Activated CD4-positive, alpha-beta memory T cell treated with anti-CD3 and anti-CD28 coated beads for 36 hours (primary cell): ENCODE measurements at regions not wholly inside any gene's neighbourhood (a gene's known extent, or its start where the extent isn't known, plus 50 kb on each side); places are given as distances from the start of the nearest gene placed in this dataset.

Experiments used
- CTCF ChIA-PET: fragments of 350-600 bp; sonication (Branson Sonifier 250); formaldehyde crosslinking; loops from one replicate; lab custom pipeline; 2021; ENCODE audit warnings: antibody characterized with exemption, inconsistent platforms; lab: Charles Lee
- POLR2A ChIA-PET: fragments of 350-600 bp; sonication (Branson Sonifier 250); formaldehyde crosslinking; loops from one replicate; lab custom pipeline; 2021; ENCODE audit warnings: antibody characterized with exemption; lab: Charles Lee
- DNase-seq: peaks from one replicate; pipeline ENCODE4 v3.0.0-alpha.2; 2020
- H3K27ac Mint-ChIP-seq: one replicate; pipeline ENCODE4 v1.8.0; 2021; ENCODE audit warnings: mixed read lengths
- H3K27me3 Mint-ChIP-seq: one replicate; pipeline ENCODE4 v1.8.0; 2021; ENCODE audit warnings: mixed read lengths
- H3K36me3 Mint-ChIP-seq: one replicate; pipeline ENCODE4 v1.8.0; 2021; ENCODE audit warnings: mixed read lengths
- H3K4me1 Mint-ChIP-seq: one replicate; pipeline ENCODE4 v1.8.0; 2021; ENCODE audit warnings: low read depth, mixed read lengths
- H3K4me3 Mint-ChIP-seq: one replicate; pipeline ENCODE4 v1.8.0; 2021; ENCODE audit warnings: mild to moderate bottlenecking, mixed read lengths
- H3K9me3 Mint-ChIP-seq: one replicate; pipeline ENCODE4 v1.8.0; 2021; ENCODE audit warnings: mixed read lengths
- intact Hi-C: fragments of 100-400 bp; cut with micrococcal nuclease; formaldehyde crosslinking; loops from one replicate; pipeline ENCODE4 v1.15.1; 2023

GRCh38 chr5:68804343-68804742 is 289.5 kb upstream of the SLC30A5 start:
- Mint-ChIP-seq H3K27ac (no peak overlapping the region), H3K9me3 (peaks cover 3% of the 10 kb centered on the region), H3K4me1 (no peaks in the 10 kb centered on the region), H3K27me3 (no peaks in the 10 kb centered on the region), H3K4me3 (no peak overlapping the region), H3K36me3 (no peaks in the 10 kb centered on the region)
- CTCF ChIA-PET, result no interaction called here
- no peak for DNase-seq
- intact Hi-C loops, result no loop called here
- POLR2A ChIA-PET, result no interaction called here

GRCh38 chr5:68805444-68805843 is 288.4 kb upstream of the SLC30A5 start:
- Mint-ChIP-seq H3K4me1 (no peaks in the 10 kb centered on the region), H3K36me3 (no peaks in the 10 kb centered on the region), H3K27ac (no peak overlapping the region), H3K27me3 (no peaks in the 10 kb centered on the region), H3K4me3 (no peak overlapping the region), H3K9me3 (peaks cover 3% of the 10 kb centered on the region)
- DNase-seq, result no peak
- POLR2A ChIA-PET, result no interaction called here
- intact Hi-C loops, result no loop called here
- CTCF ChIA-PET, result no interaction called here

- no peak for DNase-seq
- Mint-ChIP-seq H3K36me3 (no peaks in the 10 kb centered on the region), H3K27me3 (no peaks in the 10 kb centered on the region), H3K9me3 (no peaks in the 10 kb centered on the region), H3K4me3 (no peak overlapping the region), H3K4me1 (no peaks in the 10 kb centered on the region), H3K27ac (no peak overlapping the region)
- CTCF ChIA-PET, result no interaction called here
- POLR2A ChIA-PET, result no interaction called here
- intact Hi-C loops, result no loop called here
Observed at GRCh38 chr5:68817632-68818031, 276.2 kb upstream of the SLC30A5 start.

DNA sequence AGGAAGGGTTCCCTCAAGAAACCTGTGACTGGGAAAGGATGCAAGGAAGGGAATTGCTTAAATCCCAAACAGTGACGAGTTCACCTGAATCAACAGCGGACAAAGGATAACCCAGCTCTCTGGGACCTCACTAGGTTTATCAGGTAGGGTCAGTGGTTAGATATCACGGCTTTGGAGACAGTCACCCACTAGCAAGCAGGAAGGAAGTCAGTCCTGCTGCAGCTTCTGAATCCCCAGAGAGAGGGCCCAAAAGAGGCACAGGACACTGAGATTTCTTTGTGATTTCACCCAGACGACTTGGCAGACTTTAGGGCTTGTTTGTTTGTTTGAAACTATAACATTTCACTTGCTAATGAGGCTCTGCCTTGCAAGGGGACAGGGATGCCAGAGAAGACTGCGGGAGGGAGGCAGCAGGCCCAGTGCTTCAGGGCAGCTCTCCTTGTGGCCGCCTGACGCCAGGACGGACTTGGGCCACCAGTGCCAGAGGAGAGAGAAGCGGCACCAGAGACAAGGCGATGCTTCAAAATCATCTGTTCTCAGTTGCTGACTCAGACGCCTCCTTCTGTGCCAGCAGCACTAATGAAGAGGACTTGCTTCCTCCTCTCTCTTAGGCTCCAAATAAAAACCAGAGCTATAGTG is 275.6 kb upstream of the SLC30A5 start:
- ChIA-PET CTCF (no interaction called here), POLR2A (no interaction called here)
- intact Hi-C loops, result no loop called here
- DNase-seq, result no peak
- H3K27me3 Mint-ChIP-seq, result no peaks in the 10 kb centered on the region
- no peak overlapping the region for H3K4me3 Mint-ChIP-seq
- H3K4me1 Mint-ChIP-seq, result no peaks in the 10 kb centered on the region
- H3K27ac Mint-ChIP-seq, result no peak overlapping the region
- no peaks in the 10 kb centered on the region for H3K9me3 Mint-ChIP-seq
- no peaks in the 10 kb centered on the region for H3K36me3 Mint-ChIP-seq

- ChIA-PET POLR2A (no interaction called here), CTCF (no interaction called here)
- Mint-ChIP-seq H3K27me3 (no peaks in the 10 kb centered on the region), H3K36me3 (no peaks in the 10 kb centered on the region), H3K9me3 (no peaks in the 10 kb centered on the region), H3K27ac (no peak overlapping the region), H3K4me1 (no peaks in the 10 kb centered on the region), H3K4me3 (no peak overlapping the region)
- no peak for DNase-seq
- intact Hi-C loops, result no loop called here
Observed at GRCh38 chr5:68818870-68819269, 274.9 kb upstream of the SLC30A5 start.

DNA sequence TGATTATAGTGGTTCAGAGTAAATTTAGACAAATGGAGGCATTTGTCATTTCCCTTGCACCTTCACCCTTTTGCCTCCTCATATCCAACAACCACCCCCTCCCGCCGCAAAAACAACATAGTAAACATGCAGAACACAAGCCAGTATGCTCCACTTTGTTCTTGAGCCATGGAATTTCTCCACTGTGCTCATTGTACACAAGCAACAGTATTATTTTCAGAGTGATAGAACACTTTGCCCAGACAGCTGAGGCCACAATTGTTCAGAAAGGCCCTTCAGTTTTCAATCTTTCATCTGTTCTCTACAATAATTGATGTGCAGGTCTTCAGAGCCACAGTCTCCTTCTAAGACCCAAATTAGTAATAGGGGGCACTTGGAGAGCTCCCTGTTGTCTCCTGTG is 272.8 kb upstream of the SLC30A5 start:
- no peaks in the 10 kb centered on the region for H3K27me3 Mint-ChIP-seq
- ChIA-PET POLR2A (no interaction called here), CTCF (no interaction called here)
- H3K4me1 Mint-ChIP-seq, result no peaks in the 10 kb centered on the region
- no peaks in the 10 kb centered on the region for H3K36me3 Mint-ChIP-seq
- H3K27ac Mint-ChIP-seq, result no peak overlapping the region
- intact Hi-C loops, result no loop called here
- H3K4me3 Mint-ChIP-seq, result no peak overlapping the region
- no peaks in the 10 kb centered on the region for H3K9me3 Mint-ChIP-seq
- DNase-seq, result no peak

DNA sequence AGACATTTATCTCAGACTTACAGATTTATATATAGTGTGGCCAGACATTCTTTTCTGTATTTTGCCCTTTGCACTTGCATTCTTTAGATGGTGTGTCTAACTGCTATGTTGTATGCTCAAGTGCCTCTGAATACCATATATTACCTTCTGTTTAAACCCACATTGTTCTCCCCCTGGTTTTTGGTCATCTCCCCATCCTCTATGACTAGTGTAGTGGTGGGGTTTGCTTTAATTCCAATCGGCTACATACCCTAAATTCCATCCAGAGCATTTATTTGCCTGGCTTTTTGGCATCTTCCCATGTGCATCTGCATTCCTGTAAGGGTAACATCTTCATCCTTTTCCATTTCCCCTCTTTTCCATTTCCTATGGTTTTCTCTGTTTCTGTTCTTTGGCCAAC is 271.0 kb upstream of the SLC30A5 start:
- Mint-ChIP-seq H3K4me3 (no peak overlapping the region), H3K9me3 (no peaks in the 10 kb centered on the region), H3K27ac (no peak overlapping the region), H3K36me3 (no peaks in the 10 kb centered on the region), H3K4me1 (no peaks in the 10 kb centered on the region), H3K27me3 (no peaks in the 10 kb centered on the region)
- intact Hi-C loops, result no loop called here
- no peak for DNase-seq
- CTCF ChIA-PET, result no interaction called here
- POLR2A ChIA-PET, result no interaction called here

DNA sequence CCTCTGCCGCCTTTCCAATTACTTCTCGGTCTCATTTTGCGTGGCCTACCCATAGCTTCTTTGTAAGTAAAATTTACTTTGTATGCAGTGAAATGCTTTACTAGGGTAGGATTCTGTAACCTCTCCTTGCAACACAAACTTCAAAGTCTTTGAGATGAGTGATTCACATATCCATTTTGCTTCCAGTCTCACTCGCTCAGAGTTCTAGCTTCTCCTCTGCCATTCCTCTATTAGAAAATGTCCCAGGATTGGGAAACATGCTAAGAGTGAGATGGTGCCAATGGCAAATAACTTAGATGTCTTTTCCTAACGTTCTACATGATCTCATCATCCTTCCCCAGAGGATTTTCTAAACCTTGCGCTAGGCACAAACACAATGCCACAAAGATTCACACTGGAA is 270.5 kb upstream of the SLC30A5 start:
- no peak overlapping the region for H3K27ac Mint-ChIP-seq
- H3K4me3 Mint-ChIP-seq, result no peak overlapping the region
- no peaks in the 10 kb centered on the region for H3K9me3 Mint-ChIP-seq
- H3K4me1 Mint-ChIP-seq, result no peaks in the 10 kb centered on the region
- H3K27me3 Mint-ChIP-seq, result no peaks in the 10 kb centered on the region
- CTCF ChIA-PET, result no interaction called here
- no peaks in the 10 kb centered on the region for H3K36me3 Mint-ChIP-seq
- DNase-seq, result no peak
- intact Hi-C loops, result no loop called here
- POLR2A ChIA-PET, result no interaction called here

DNA sequence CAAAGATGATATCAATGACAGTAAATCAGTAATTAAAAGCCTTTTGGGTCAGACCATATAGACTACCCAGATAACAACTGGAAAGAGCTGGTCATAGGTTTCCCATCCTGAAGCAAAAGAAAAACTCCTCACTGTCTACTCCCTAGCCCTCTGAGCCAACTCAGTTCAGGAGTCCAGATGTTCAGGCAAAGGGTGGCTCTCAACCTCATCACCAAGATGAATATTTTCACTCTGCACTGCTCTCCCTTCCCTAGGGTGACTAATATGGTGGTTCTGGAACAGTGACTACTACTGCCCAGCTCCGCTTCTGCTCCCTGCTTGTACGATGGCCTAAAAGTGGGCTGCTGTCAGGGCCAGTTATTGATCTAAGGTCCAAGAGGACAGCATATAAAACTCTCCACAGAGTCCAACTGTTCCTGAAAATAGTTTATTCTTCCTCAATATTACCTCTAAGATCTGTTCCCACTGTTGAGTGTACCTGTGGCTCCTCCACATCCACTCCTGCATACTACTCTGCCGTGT is 263.4 kb upstream of the SLC30A5 start:
- no peak overlapping the region for H3K4me3 Mint-ChIP-seq
- no peaks in the 10 kb centered on the region for H3K36me3 Mint-ChIP-seq
- H3K27me3 Mint-ChIP-seq, result no peaks in the 10 kb centered on the region
- ChIA-PET POLR2A (no interaction called here), CTCF (no interaction called here)
- H3K27ac Mint-ChIP-seq, result no peak overlapping the region
- no peaks in the 10 kb centered on the region for H3K4me1 Mint-ChIP-seq
- no peaks in the 10 kb centered on the region for H3K9me3 Mint-ChIP-seq
- intact Hi-C loops, result no loop called here
- DNase-seq, result no peak

DNA sequence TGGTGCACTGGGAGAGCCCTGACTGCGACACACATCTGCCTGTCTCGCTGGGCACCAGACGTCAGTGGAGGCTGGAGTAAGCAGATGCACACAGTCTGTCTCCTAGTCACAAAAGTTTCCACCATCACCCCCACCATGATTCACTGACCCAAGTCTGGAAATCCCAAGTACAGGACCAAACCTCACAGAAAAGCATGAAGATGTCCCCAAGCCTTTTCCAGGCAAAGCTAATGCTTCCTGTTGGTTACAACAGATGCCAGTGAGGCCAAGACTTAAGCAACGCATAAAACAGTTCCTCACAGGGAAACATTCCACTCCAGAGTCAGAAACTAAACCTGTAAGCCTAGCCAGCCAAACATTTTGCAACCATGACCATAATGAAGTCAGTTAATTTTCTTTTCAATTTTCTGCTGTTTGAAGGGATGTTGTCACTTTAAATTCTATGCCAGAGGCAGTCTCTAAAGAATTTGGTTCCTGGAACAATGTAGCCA is 259.3 kb upstream of the SLC30A5 start:
- H3K4me1 Mint-ChIP-seq, result no peaks in the 10 kb centered on the region
- POLR2A ChIA-PET, result no interaction called here
- no peak overlapping the region for H3K27ac Mint-ChIP-seq
- no peaks in the 10 kb centered on the region for H3K36me3 Mint-ChIP-seq
- no peak for DNase-seq
- no peaks in the 10 kb centered on the region for H3K9me3 Mint-ChIP-seq
- intact Hi-C loops, result no loop called here
- H3K27me3 Mint-ChIP-seq, result peaks cover 4% of the 10 kb centered on the region
- H3K4me3 Mint-ChIP-seq, result no peak overlapping the region
- CTCF ChIA-PET, result no interaction called here

GRCh38 chr5:68838157-68838718 is 255.6 kb upstream of the SLC30A5 start:
- H3K4me3 Mint-ChIP-seq, result no peak overlapping the region
- no peaks in the 10 kb centered on the region for H3K4me1 Mint-ChIP-seq
- H3K9me3 Mint-ChIP-seq, result no peaks in the 10 kb centered on the region
- H3K36me3 Mint-ChIP-seq, result no peaks in the 10 kb centered on the region
- intact Hi-C loops, result no loop called here
- peaks cover 4% of the 10 kb centered on the region for H3K27me3 Mint-ChIP-seq
- no peak overlapping the region for H3K27ac Mint-ChIP-seq
- ChIA-PET CTCF (no interaction called here), POLR2A (no interaction called here)
- no peak for DNase-seq

GRCh38 chr5:68839019-68839552 is 254.7 kb upstream of the SLC30A5 start:
- no peaks in the 10 kb centered on the region for H3K4me1 Mint-ChIP-seq
- ChIA-PET CTCF (no interaction called here), POLR2A (no interaction called here)
- no peaks in the 10 kb centered on the region for H3K36me3 Mint-ChIP-seq
- intact Hi-C loops, result no loop called here
- no peak for DNase-seq
- H3K27me3 Mint-ChIP-seq, result peaks cover 4% of the 10 kb centered on the region
- H3K4me3 Mint-ChIP-seq, result no peak overlapping the region
- no peaks in the 10 kb centered on the region for H3K9me3 Mint-ChIP-seq
- H3K27ac Mint-ChIP-seq, result no peak overlapping the region
